DOHH2 (cell line): ENCODE measurements at regions not wholly inside any gene's neighbourhood (a gene's known extent, or its start where the extent isn't known, plus 50 kb on each side); places are given as distances from the start of the nearest gene placed in this dataset.

ENCODE experiments used
- EZH2phosphoT487 ChIP-seq: fragments of 200-600 bp; sonication (generic); IDR thresholded peaks from 2 replicates; pipeline ENCODE4 v1.6.1; 2017; ENCODE audit warnings: borderline replicate concordance, mild to moderate bottlenecking, antibody characterized with exemption, low read length, moderate library complexity, mixed read lengths
- TF ChIP-seq, protein P1 (sequence below): fragments of 200-600 bp; sonication (generic); IDR thresholded peaks from one replicate; pipeline ENCODE4 v1.5.1; 2014; ENCODE audit warnings: antibody characterized with exemption, mild to moderate bottlenecking, low read depth, low read length; ENCODE audit not compliant: poor library complexity, severe bottlenecking

GRCh38 chr7:46687203-46687602, 766.1 kb upstream of the IGFBP3 start:
- TF ChIP-seq, protein P1, sequence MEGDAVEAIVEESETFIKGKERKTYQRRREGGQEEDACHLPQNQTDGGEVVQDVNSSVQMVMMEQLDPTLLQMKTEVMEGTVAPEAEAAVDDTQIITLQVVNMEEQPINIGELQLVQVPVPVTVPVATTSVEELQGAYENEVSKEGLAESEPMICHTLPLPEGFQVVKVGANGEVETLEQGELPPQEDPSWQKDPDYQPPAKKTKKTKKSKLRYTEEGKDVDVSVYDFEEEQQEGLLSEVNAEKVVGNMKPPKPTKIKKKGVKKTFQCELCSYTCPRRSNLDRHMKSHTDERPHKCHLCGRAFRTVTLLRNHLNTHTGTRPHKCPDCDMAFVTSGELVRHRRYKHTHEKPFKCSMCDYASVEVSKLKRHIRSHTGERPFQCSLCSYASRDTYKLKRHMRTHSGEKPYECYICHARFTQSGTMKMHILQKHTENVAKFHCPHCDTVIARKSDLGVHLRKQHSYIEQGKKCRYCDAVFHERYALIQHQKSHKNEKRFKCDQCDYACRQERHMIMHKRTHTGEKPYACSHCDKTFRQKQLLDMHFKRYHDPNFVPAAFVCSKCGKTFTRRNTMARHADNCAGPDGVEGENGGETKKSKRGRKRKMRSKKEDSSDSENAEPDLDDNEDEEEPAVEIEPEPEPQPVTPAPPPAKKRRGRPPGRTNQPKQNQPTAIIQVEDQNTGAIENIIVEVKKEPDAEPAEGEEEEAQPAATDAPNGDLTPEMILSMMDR, result no peak
- TF ChIP-seq EZH2phosphoT487, result no peak
